PC-3 (cell line): ENCODE measurements at regions not wholly inside any gene's neighbourhood (a gene's known extent, or its start where the extent isn't known, plus 50 kb on each side); places are given as distances from the start of the nearest gene placed in this dataset.

ENCODE experiments used
- ATAC-seq: fragments of 200-7000 bp; cut with Tn5 transposase; 2 replicates; pipeline ENCODE4 v1.9.1; 2020; ENCODE audit warnings: mild to moderate bottlenecking, moderate library complexity
- BruUV-seq: library from RNA; stranded (reverse); fragments of 400-500 nt; replicated peaks from 2 replicates; lab custom pipeline; 2021; lab: Mats Ljungman, UMichigan
- CTCF ChIA-PET: fragments of 300-600 bp; sonication (Branson Sonifier 250); formaldehyde crosslinking; loops from one replicate; lab custom pipeline; 2022; ENCODE audit warnings: antibody characterized with exemption; lab: Charles Lee
- POLR2A ChIA-PET: fragments of 300-600 bp; sonication (Branson Sonifier 250); formaldehyde crosslinking; loops from one replicate; lab custom pipeline; 2022; ENCODE audit warnings: antibody characterized with exemption; ENCODE audit not compliant: unreplicated experiment; lab: Charles Lee
- DNase-seq: peaks from one replicate; pipeline ENCODE4 v3.0.0-alpha.2; 2015
- H2AFZ ChIP-seq: fragments of 300-600 bp; sonication (generic); 2 replicates; pipeline ENCODE4 v1.6.0; 2016; ENCODE audit warnings: antibody characterized with exemption, low read length
- H3F3A ChIP-seq: fragments of 300-600 bp; sonication (generic); one replicate; pipeline ENCODE4 v1.6.0; 2017; ENCODE audit warnings: antibody characterized with exemption, low read length, control low read depth, mild to moderate bottlenecking; ENCODE audit not compliant: unreplicated experiment
- H3K27ac ChIP-seq: fragments of 300-600 bp; sonication (generic); 2 replicates; pipeline ENCODE4 v1.5.1; 2016; ENCODE audit warnings: mild to moderate bottlenecking, low read length
- H3K27me3 ChIP-seq: fragments of 300-600 bp; sonication (generic); 2 replicates; pipeline ENCODE4 v1.6.1; 2016; ENCODE audit warnings: low read length, mixed read lengths
- H3K36me3 ChIP-seq: fragments of 300-600 bp; sonication (generic); 2 replicates; pipeline ENCODE4 v1.6.1; 2016; ENCODE audit warnings: low read depth, mixed run types, low read length, mixed read lengths
- H3K4me1 ChIP-seq: fragments of 300-600 bp; sonication (generic); 2 replicates; pipeline ENCODE4 v1.5.1; 2016; ENCODE audit warnings: low read length; ENCODE audit not compliant: insufficient read depth
- H3K4me2 ChIP-seq: fragments of 300-600 bp; sonication (generic); 2 replicates; pipeline ENCODE4 v1.6.0; 2016; ENCODE audit warnings: low read length
- H3K4me3 ChIP-seq: fragments of 300-600 bp; sonication (generic); 2 replicates; pipeline ENCODE4 v1.5.1; 2016; ENCODE audit warnings: mild to moderate bottlenecking, low read length, mixed read lengths
- H3K79me2 ChIP-seq: fragments of 300-600 bp; sonication (generic); 2 replicates; pipeline ENCODE4 v1.6.1; 2017; ENCODE audit warnings: low read length, mixed read lengths
- H3K9ac ChIP-seq: fragments of 300-600 bp; sonication (generic); 2 replicates; pipeline ENCODE4 v1.6.0; 2016; ENCODE audit warnings: mild to moderate bottlenecking, low read length
- H3K9me2 ChIP-seq: fragments of 300-600 bp; sonication (generic); replicated peaks from 2 replicates; pipeline ENCODE4 v1.6.1; 2016; ENCODE audit warnings: mixed run types, low read length, mixed read lengths
- H3K9me3 ChIP-seq: fragments of 300-600 bp; sonication (generic); 2 replicates; pipeline ENCODE4 v1.6.1; 2016; ENCODE audit warnings: low read length, mixed read lengths
- H4K20me1 ChIP-seq: fragments of 300-600 bp; sonication (generic); 2 replicates; pipeline ENCODE4 v1.6.1; 2016; ENCODE audit warnings: low read length, mixed read lengths
- CTCF ChIP-seq: fragments of 300-600 bp; sonication (generic); conservative IDR thresholded peaks from 2 replicates; pipeline ENCODE4 v1.5.1; 2017; ENCODE audit warnings: antibody characterized with exemption, low read depth, mild to moderate bottlenecking, low read length
- EZH2 ChIP-seq: fragments of 300-600 bp; sonication (generic); IDR thresholded peaks from one replicate; pipeline ENCODE4 v1.6.1; 2017; ENCODE audit warnings: antibody characterized with exemption, mild to moderate bottlenecking, low read length; ENCODE audit not compliant: unreplicated experiment
- EZH2phosphoT487 ChIP-seq: fragments of 300-600 bp; sonication (generic); IDR thresholded peaks from 2 replicates; pipeline ENCODE4 v1.6.1; 2018; ENCODE audit warnings: mild to moderate bottlenecking, antibody characterized with exemption, low read length, borderline replicate concordance
- intact Hi-C: fragments of 100-400 bp; cut with micrococcal nuclease; formaldehyde crosslinking; loops from 2 replicates; pipeline ENCODE4 v1.9.0; 2023

- H3K9me2 ChIP-seq, result no peaks in the 10 kb centered on the region
- DNase-seq, result no peak
- no peak for ATAC-seq
- H3K36me3 ChIP-seq, result peaks cover 9% of the 10 kb centered on the region; the same call in 1 of the 2 replicates
- H3F3A ChIP-seq, result peaks cover 8% of the 10 kb centered on the region
- no peak overlapping the region for H3K27ac ChIP-seq
- H3K27me3 ChIP-seq, result no peaks in the 10 kb centered on the region
- intact Hi-C loops, result no loop called here
- H4K20me1 ChIP-seq, result peaks cover 4% of the 10 kb centered on the region; the same call in 1 of the 2 replicates
- H3K79me2 ChIP-seq, result peaks cover 25% of the 10 kb centered on the region
- TF ChIP-seq CTCF (no peak), EZH2 (no peak), EZH2phosphoT487 (no peak)
- H3K4me3 ChIP-seq, result no peak overlapping the region
- ChIA-PET POLR2A (no interaction called here), CTCF (no interaction called here)
- H3K4me1 ChIP-seq, result peaks cover 30% of the 10 kb centered on the region
- BruUV-seq, result no TSS peak
- H3K9me3 ChIP-seq, result no peaks in the 10 kb centered on the region
- no peak overlapping the region for H3K9ac ChIP-seq
- H3K4me2 ChIP-seq, result 0 out of 2 replicates have a peak overlapping the region, but pooled peaks have one; percentile 95
- H2AFZ ChIP-seq, result no peak overlapping the region
Measured at GRCh38 chr6:27128311-27129094, 119.0 kb upstream of the PRSS16 start.

DNA sequence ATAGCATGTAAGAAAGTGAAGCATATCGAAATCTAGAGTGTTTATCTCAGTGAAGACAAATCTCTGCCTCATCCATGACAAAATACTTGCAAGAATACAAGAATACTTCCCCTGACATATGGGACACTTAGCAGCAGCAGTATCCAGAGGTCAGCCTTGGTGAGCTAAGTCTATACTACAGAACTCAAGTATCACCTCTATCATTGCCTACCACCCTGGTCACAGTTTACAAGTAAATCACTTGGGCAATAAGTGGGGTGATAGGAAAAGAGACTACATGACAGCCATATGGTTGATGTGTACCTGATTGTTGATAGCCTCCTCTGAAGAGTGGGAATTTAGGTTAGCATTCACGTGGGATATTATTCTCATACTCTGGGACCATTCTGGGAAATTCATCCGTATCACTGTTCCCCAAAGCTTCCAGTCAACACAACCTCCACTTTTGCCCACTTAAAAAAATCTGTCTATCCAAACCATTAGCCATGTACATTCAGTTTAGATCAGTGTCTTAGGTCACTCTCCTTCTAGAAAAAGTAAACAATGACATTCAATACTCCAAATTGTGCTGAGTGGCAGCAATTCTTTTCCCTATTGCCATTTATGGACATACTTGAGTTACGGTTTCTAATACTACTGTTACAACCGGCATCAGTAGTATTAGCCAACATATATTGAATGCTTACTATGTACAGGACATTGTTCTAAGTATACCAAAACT is 118.2 kb upstream of the PRSS16 start:
- CTCF ChIA-PET, result no interaction called here
- peaks cover 25% of the 10 kb centered on the region for H3K79me2 ChIP-seq

More for the DNA sequence above, 118.2 kb upstream of the PRSS16 start:
- TF ChIP-seq CTCF (no peak), EZH2phosphoT487 (no peak), EZH2 (no peak)
- no peaks in the 10 kb centered on the region for H3K27me3 ChIP-seq
- H3F3A ChIP-seq, result peaks cover 14% of the 10 kb centered on the region
- H3K9me3 ChIP-seq, result no peaks in the 10 kb centered on the region
- H3K9me2 ChIP-seq, result no peaks in the 10 kb centered on the region
- peak overlapping the region; percentile 95 for H3K4me2 ChIP-seq
- peaks cover 30% of the 10 kb centered on the region for H3K4me1 ChIP-seq
- H3K9ac ChIP-seq, result no peak overlapping the region
- H3K36me3 ChIP-seq, result peaks cover 9% of the 10 kb centered on the region; the same call in 1 of the 2 replicates
- BruUV-seq, result no TSS peak
- no peak overlapping the region for H2AFZ ChIP-seq
- H4K20me1 ChIP-seq, result peaks cover 4% of the 10 kb centered on the region; the same call in 1 of the 2 replicates
- peak overlapping the region; percentile 71; the same call in 1 of the 2 replicates for H3K4me3 ChIP-seq
- POLR2A ChIA-PET, result no interaction called here
- no peak overlapping the region for H3K27ac ChIP-seq
- ATAC-seq (no peak), DNase-seq (peak; percentile 47)
- intact Hi-C loops, result no loop called here
